Mesendoderm (in vitro differentiated cells): ENCODE measurements at regions not wholly inside any gene's neighbourhood (a gene's known extent, or its start where the extent isn't known, plus 50 kb on each side); places are given as distances from the start of the nearest gene placed in this dataset.

Source experiments
- DNase-seq: peaks from one replicate; pipeline ENCODE4 v3.0.0; 2013
- H2AK5ac ChIP-seq: 2 replicates; pipeline ENCODE4 v1.6.1; 2013; ENCODE audit warnings: low read length, inconsistent platforms
- H2BK120ac ChIP-seq: 2 replicates; pipeline ENCODE4 v1.6.1; 2013; ENCODE audit warnings: low read depth, mild to moderate bottlenecking, low read length, moderate library complexity, mixed read lengths
- H2BK15ac ChIP-seq: replicated peaks from 2 replicates; pipeline ENCODE4 v1.6.1; 2013; ENCODE audit warnings: low read depth, mild to moderate bottlenecking, moderate library complexity
- H2BK5ac ChIP-seq: 2 replicates; pipeline ENCODE4 v1.6.1; 2013; ENCODE audit warnings: low read length, inconsistent platforms
- H3K18ac ChIP-seq: 2 replicates; pipeline ENCODE4 v1.6.1; 2013; ENCODE audit warnings: mild to moderate bottlenecking, low read length, mixed read lengths
- H3K23ac ChIP-seq: one replicate; pipeline ENCODE4 v1.6.1; 2013; ENCODE audit warnings: low read length
- H3K27ac ChIP-seq: 2 replicates; pipeline ENCODE4 v1.5.1; 2013; ENCODE audit warnings: low read depth, mild to moderate bottlenecking, inconsistent platforms, low read length, moderate library complexity
- H3K27me3 ChIP-seq: 2 replicates; pipeline ENCODE4 v1.6.1; 2013; ENCODE audit warnings: low read length, control low read depth, mild to moderate bottlenecking, inconsistent platforms; ENCODE audit not compliant: insufficient read depth, poor library complexity
- H3K36me3 ChIP-seq: 2 replicates; pipeline ENCODE4 v1.6.1; 2013; ENCODE audit warnings: low read length, inconsistent platforms; ENCODE audit not compliant: control insufficient read depth, insufficient read depth
- H3K4ac ChIP-seq: one replicate; pipeline ENCODE4 v1.6.1; 2013; ENCODE audit warnings: low read depth, mild to moderate bottlenecking, low read length, moderate library complexity
- H3K4me1 ChIP-seq: 2 replicates; pipeline ENCODE4 v1.6.1; 2013; ENCODE audit warnings: low read depth, low read length, inconsistent platforms; ENCODE audit not compliant: control insufficient read depth
- H3K4me2 ChIP-seq: 2 replicates; pipeline ENCODE4 v1.6.1; 2013; ENCODE audit warnings: low read length
- H3K4me3 ChIP-seq: 2 replicates; pipeline ENCODE4 v1.5.1; 2013; ENCODE audit warnings: mild to moderate bottlenecking, low read length
- H3K56ac ChIP-seq: one replicate; pipeline ENCODE4 v1.6.1; 2013; ENCODE audit warnings: low read length
- H3K79me1 ChIP-seq: 2 replicates; pipeline ENCODE4 v1.6.1; 2013; ENCODE audit warnings: low read length, inconsistent platforms
- H3K79me2 ChIP-seq: 2 replicates; pipeline ENCODE4 v1.6.1; 2013; ENCODE audit warnings: mild to moderate bottlenecking, low read length; ENCODE audit not compliant: control insufficient read depth, insufficient read depth
- H3K9ac ChIP-seq: 2 replicates; pipeline ENCODE4 v1.6.1; 2013; ENCODE audit warnings: low read length, inconsistent platforms
- H4K5ac ChIP-seq: one replicate; pipeline ENCODE4 v1.6.1; 2013; ENCODE audit warnings: low read length
- H4K8ac ChIP-seq: one replicate; pipeline ENCODE4 v1.6.1; 2013; ENCODE audit warnings: low read depth, mild to moderate bottlenecking, control low read depth, low read length, moderate library complexity
- WGBS: extraction: QIAGEN DNeasy Blood & Tissue Kit; methylation state at CpG from one replicate; pipeline ENCODE4 v1.1.7; 2013; ENCODE audit warnings: low lambda C conversion rate, missing lambda C conversion rate; ENCODE audit not compliant: insufficient coverage; ENCODE audit errors: extremely low coverage; 5-methylcytosine and 5-hydroxymethylcytosine counted together

GRCh38 chr22:47817380-47817779 is 1054.9 kb downstream of the TBC1D22A start:
- H2BK120ac ChIP-seq, result no peak overlapping the region
- H3K79me2 ChIP-seq, result no peaks in the 10 kb centered on the region
- H3K4me1 ChIP-seq, result no peaks in the 10 kb centered on the region
- no peak overlapping the region for H3K18ac ChIP-seq
- H3K79me1 ChIP-seq, result no peaks in the 10 kb centered on the region
- no peak for DNase-seq
- no peak overlapping the region for H2AK5ac ChIP-seq
- no peak overlapping the region for H2BK5ac ChIP-seq
- no peaks in the 10 kb centered on the region for H3K27me3 ChIP-seq
- no peak overlapping the region for H2BK15ac ChIP-seq
- H4K5ac ChIP-seq, result no peak overlapping the region
- H3K4me3 ChIP-seq, result no peak overlapping the region
- H4K8ac ChIP-seq, result no peak overlapping the region
- H3K4ac ChIP-seq, result no peak overlapping the region
- H3K4me2 ChIP-seq, result no peak overlapping the region
- WGBS, result no CpG with 5 or more reads among the region's 5 CpGs
- no peak overlapping the region for H3K9ac ChIP-seq
- H3K36me3 ChIP-seq, result no peaks in the 10 kb centered on the region
- H3K56ac ChIP-seq, result no peak overlapping the region
- H3K23ac ChIP-seq, result no peak overlapping the region
- no peak overlapping the region for H3K27ac ChIP-seq

GRCh38 chr22:47816863-47817210 is 1054.4 kb downstream of the TBC1D22A start:
- Histone ChIP-seq H4K5ac (no peak overlapping the region), H2AK5ac (no peak overlapping the region), H3K9ac (no peak overlapping the region), H3K23ac (no peak overlapping the region), H3K36me3 (no peaks in the 10 kb centered on the region), H3K79me1 (no peaks in the 10 kb centered on the region), H3K27ac (no peak overlapping the region), H3K79me2 (no peaks in the 10 kb centered on the region), H3K18ac (no peak overlapping the region), H2BK120ac (no peak overlapping the region), H2BK15ac (no peak overlapping the region), H3K4ac (no peak overlapping the region), H3K4me1 (no peaks in the 10 kb centered on the region), H3K56ac (no peak overlapping the region), H3K4me3 (no peak overlapping the region), H4K8ac (no peak overlapping the region), H3K27me3 (no peaks in the 10 kb centered on the region), H3K4me2 (no peak overlapping the region), H2BK5ac (no peak overlapping the region)
- DNase-seq, result no peak
- no CpG with 5 or more reads among the region's 9 CpGs for WGBS

GRCh38 chr22:47816121-47816862 is 1053.8 kb downstream of the TBC1D22A start:
- Histone ChIP-seq H3K9ac (no peak overlapping the region), H4K8ac (no peak overlapping the region), H3K4me3 (no peak overlapping the region), H2AK5ac (no peak overlapping the region), H3K27me3 (no peaks in the 10 kb centered on the region), H3K4me2 (no peak overlapping the region), H3K36me3 (no peaks in the 10 kb centered on the region), H3K27ac (no peak overlapping the region), H2BK15ac (no peak overlapping the region), H2BK5ac (no peak overlapping the region), H3K56ac (no peak overlapping the region), H3K79me2 (no peaks in the 10 kb centered on the region), H3K18ac (no peak overlapping the region), H3K4me1 (no peaks in the 10 kb centered on the region), H2BK120ac (no peak overlapping the region), H3K23ac (no peak overlapping the region), H4K5ac (no peak overlapping the region), H3K79me1 (no peaks in the 10 kb centered on the region), H3K4ac (no peak overlapping the region)
- WGBS, result no CpG with 5 or more reads among the region's 16 CpGs
- DNase-seq, result no peak

- Histone ChIP-seq H2BK120ac (no peak overlapping the region), H3K79me2 (no peaks in the 10 kb centered on the region), H3K36me3 (no peaks in the 10 kb centered on the region), H3K4ac (no peak overlapping the region), H3K4me3 (no peak overlapping the region), H2AK5ac (no peak overlapping the region), H3K18ac (no peak overlapping the region), H4K5ac (no peak overlapping the region), H4K8ac (no peak overlapping the region), H3K4me1 (no peaks in the 10 kb centered on the region), H3K27me3 (no peaks in the 10 kb centered on the region), H3K56ac (no peak overlapping the region), H3K9ac (no peak overlapping the region), H3K79me1 (no peaks in the 10 kb centered on the region), H3K23ac (no peak overlapping the region), H3K27ac (no peak overlapping the region), H2BK5ac (no peak overlapping the region), H2BK15ac (no peak overlapping the region), H3K4me2 (no peak overlapping the region)
- WGBS, result no CpG with 5 or more reads among the region's 1 CpG
- no peak for DNase-seq
Observed at GRCh38 chr22:47814474-47814873, 1052.0 kb downstream of the TBC1D22A start.

- Histone ChIP-seq H3K4me3 (no peak overlapping the region), H2BK5ac (no peak overlapping the region), H3K27me3 (no peaks in the 10 kb centered on the region), H4K5ac (no peak overlapping the region), H3K79me1 (no peaks in the 10 kb centered on the region), H3K9ac (no peak overlapping the region), H3K23ac (no peak overlapping the region), H3K27ac (no peak overlapping the region), H3K4me2 (no peak overlapping the region), H2AK5ac (no peak overlapping the region), H3K4ac (no peak overlapping the region), H3K79me2 (no peaks in the 10 kb centered on the region), H4K8ac (no peak overlapping the region), H3K18ac (no peak overlapping the region), H2BK120ac (no peak overlapping the region), H3K56ac (no peak overlapping the region), H3K4me1 (no peaks in the 10 kb centered on the region), H3K36me3 (no peaks in the 10 kb centered on the region), H2BK15ac (no peak overlapping the region)
- WGBS, result no CpG with 5 or more reads among the region's 16 CpGs
- no peak for DNase-seq
Observed at GRCh38 chr22:47813661-47814060, 1051.2 kb downstream of the TBC1D22A start.

- Histone ChIP-seq H3K18ac (no peak overlapping the region), H3K79me2 (no peaks in the 10 kb centered on the region), H2BK15ac (no peak overlapping the region), H4K5ac (no peak overlapping the region), H3K4me2 (no peak overlapping the region), H2BK5ac (no peak overlapping the region), H3K27ac (no peak overlapping the region), H3K9ac (no peak overlapping the region), H3K27me3 (no peaks in the 10 kb centered on the region), H3K23ac (no peak overlapping the region), H3K4me3 (no peak overlapping the region), H3K79me1 (no peaks in the 10 kb centered on the region), H3K4ac (no peak overlapping the region), H3K4me1 (no peaks in the 10 kb centered on the region), H4K8ac (no peak overlapping the region), H3K36me3 (no peaks in the 10 kb centered on the region), H2BK120ac (no peak overlapping the region), H2AK5ac (no peak overlapping the region), H3K56ac (no peak overlapping the region)
- no CpG with 5 or more reads among the region's 7 CpGs for WGBS
- no peak for DNase-seq
Observed at GRCh38 chr22:47811971-47812370, 1049.5 kb downstream of the TBC1D22A start.
